AG04450 (cell line): ENCODE measurements at regions not wholly inside any gene's neighbourhood (a gene's known extent, or its start where the extent isn't known, plus 50 kb on each side); places are given as distances from the start of the nearest gene placed in this dataset.

ENCODE experiments used
- CTCF ChIA-PET: fragments of 300-600, 350-600 bp; formaldehyde crosslinking; extraction: SDS; loops from one replicate; lab custom pipeline; 2022; ENCODE audit warnings: antibody characterized with exemption, inconsistent platforms; lab: Charles Lee
- POLR2A ChIA-PET: fragments of 350-600 bp; formaldehyde crosslinking; extraction: SDS; loops from one replicate; lab custom pipeline; 2021; ENCODE audit warnings: antibody characterized with exemption, inconsistent platforms; lab: Yijun Ruan, JAX
- DNase-seq: peaks from one replicate; pipeline ENCODE4 v3.0.0-alpha.2; 2011; ENCODE audit warnings: low read depth, low spot score
- H3K27ac ChIP-seq: one replicate; pipeline ENCODE4 v1.5.1; 2012; ENCODE audit warnings: low read depth, low read length, control low read depth
- H3K27me3 ChIP-seq: one replicate; pipeline ENCODE4 v1.6.0; 2012; ENCODE audit warnings: low read length; ENCODE audit not compliant: control insufficient read depth, insufficient read depth
- H3K4me3 ChIP-seq: 2 replicates; pipeline ENCODE4 v1.5.1; 2011; ENCODE audit warnings: mild to moderate bottlenecking, low read depth, low read length, control low read depth
- H3K9me3 ChIP-seq: 2 replicates; pipeline ENCODE4 v1.5.1; 2012; ENCODE audit warnings: low read length; ENCODE audit not compliant: control insufficient read depth, insufficient read depth
- TF ChIP-seq, protein P1 (sequence below): IDR thresholded peaks from 2 replicates; pipeline ENCODE4 v1.5.1; 2011; ENCODE audit warnings: low read depth, low read length, control low read depth, inconsistent platforms

GRCh38 chr6:142675517-142675916, 269.5 kb downstream of the HIVEP2 start:
- Histone ChIP-seq H3K9me3 (no peaks in the 10 kb centered on the region), H3K27me3 (peaks cover 37% of the 10 kb centered on the region), H3K4me3 (no peak overlapping the region), H3K27ac (no peak overlapping the region)
- ChIA-PET POLR2A (no interaction called here), CTCF (interaction anchor here (1.2 to 2.0 kb wide), 2 partner anchors 17 to 19 kb away, joined by 3 to 5 read pairs; no protein-coding TSS in a partner anchor)
- TF ChIP-seq, protein P1, sequence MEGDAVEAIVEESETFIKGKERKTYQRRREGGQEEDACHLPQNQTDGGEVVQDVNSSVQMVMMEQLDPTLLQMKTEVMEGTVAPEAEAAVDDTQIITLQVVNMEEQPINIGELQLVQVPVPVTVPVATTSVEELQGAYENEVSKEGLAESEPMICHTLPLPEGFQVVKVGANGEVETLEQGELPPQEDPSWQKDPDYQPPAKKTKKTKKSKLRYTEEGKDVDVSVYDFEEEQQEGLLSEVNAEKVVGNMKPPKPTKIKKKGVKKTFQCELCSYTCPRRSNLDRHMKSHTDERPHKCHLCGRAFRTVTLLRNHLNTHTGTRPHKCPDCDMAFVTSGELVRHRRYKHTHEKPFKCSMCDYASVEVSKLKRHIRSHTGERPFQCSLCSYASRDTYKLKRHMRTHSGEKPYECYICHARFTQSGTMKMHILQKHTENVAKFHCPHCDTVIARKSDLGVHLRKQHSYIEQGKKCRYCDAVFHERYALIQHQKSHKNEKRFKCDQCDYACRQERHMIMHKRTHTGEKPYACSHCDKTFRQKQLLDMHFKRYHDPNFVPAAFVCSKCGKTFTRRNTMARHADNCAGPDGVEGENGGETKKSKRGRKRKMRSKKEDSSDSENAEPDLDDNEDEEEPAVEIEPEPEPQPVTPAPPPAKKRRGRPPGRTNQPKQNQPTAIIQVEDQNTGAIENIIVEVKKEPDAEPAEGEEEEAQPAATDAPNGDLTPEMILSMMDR = no peak
- DNase-seq = no peak

DNA sequence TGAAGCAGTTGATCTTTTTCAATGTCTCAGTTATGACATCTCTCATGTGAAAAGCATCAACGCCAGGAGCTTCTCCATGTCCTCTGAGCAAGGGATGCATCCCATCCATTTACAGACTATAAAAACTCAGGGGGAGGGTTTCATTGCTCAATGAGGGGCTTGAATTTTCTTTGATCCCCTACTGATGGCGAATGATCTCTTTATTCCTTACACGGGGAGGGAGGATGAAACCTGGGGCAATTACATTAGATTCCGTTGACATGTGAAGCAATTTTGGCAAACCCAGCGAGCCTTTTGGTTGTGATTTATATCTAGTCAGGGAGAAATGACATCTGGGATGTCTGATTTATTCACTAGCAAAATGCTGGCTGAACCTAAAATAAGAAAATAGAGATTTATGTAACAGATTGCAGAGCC, 268.9 kb downstream of the HIVEP2 start:
- no peak overlapping the region for H3K27ac ChIP-seq
- ChIA-PET POLR2A (no interaction called here), CTCF (interaction anchor here (2.0 kb wide), 1 partner anchor 16 kb away, joined by 5 read pairs; no protein-coding TSS in a partner anchor)
- no peak overlapping the region for H3K4me3 ChIP-seq
- H3K27me3 ChIP-seq = peaks cover 39% of the 10 kb centered on the region
- DNase-seq = no peak
- TF ChIP-seq, protein P1 = no peak
- no peaks in the 10 kb centered on the region for H3K9me3 ChIP-seq

GRCh38 chr6:142676647-142677192, 268.3 kb downstream of the HIVEP2 start:
- H3K4me3 ChIP-seq = no peak overlapping the region
- peaks cover 41% of the 10 kb centered on the region for H3K27me3 ChIP-seq
- DNase-seq = no peak
- POLR2A ChIA-PET = no interaction called here
- H3K9me3 ChIP-seq = no peaks in the 10 kb centered on the region
- no peak overlapping the region for H3K27ac ChIP-seq
- CTCF ChIA-PET = interaction anchor here (1.2 kb wide), 1 partner anchor 16 kb away, joined by 4 read pairs; no protein-coding TSS in a partner anchor
- TF ChIP-seq, protein P1 = no peak

- Histone ChIP-seq H3K4me3 (no peak overlapping the region), H3K9me3 (no peaks in the 10 kb centered on the region), H3K27ac (no peak overlapping the region), H3K27me3 (peaks cover 29% of the 10 kb centered on the region)
- POLR2A ChIA-PET = no interaction called here
- CTCF ChIA-PET = interaction anchor here (0.9 to 1.7 kb wide), 3 partner anchors 12 to 205 kb away, joined by 3 to 7 read pairs (median 6); no protein-coding TSS in a partner anchor
- TF ChIP-seq, protein P1 = no peak
- DNase-seq = no peak
Measured at GRCh38 chr6:142679907-142680700, 264.9 kb downstream of the HIVEP2 start.

- H3K9me3 ChIP-seq = no peaks in the 10 kb centered on the region
- DNase-seq = no peak
- ChIA-PET POLR2A (no interaction called here), CTCF (interaction anchor here (1.6 to 1.7 kb wide), 2 partner anchors 11 to 206 kb away, joined by 6 to 7 read pairs; no protein-coding TSS in a partner anchor)
- no peak overlapping the region for H3K4me3 ChIP-seq
- peaks cover 19% of the 10 kb centered on the region for H3K27me3 ChIP-seq
- H3K27ac ChIP-seq = no peak overlapping the region
- TF ChIP-seq, protein P1 = no peak
Measured at GRCh38 chr6:142681099-142681498, 263.9 kb downstream of the HIVEP2 start.
